Colonic mucosa (tissue), 4 donors: ENCODE measurements at regions not wholly inside any gene's neighbourhood (a gene's known extent, or its start where the extent isn't known, plus 50 kb on each side); places are given as distances from the start of the nearest gene placed in this dataset.

ENCODE experiments used
- DNase-seq: peaks from one replicate; pipeline ENCODE4 v3.0.0-alpha.2; 2020
- H3K27ac ChIP-seq: fragments of 200-600 bp; one replicate; pipeline ENCODE4 v1.8.0; 2021
- H3K27me3 ChIP-seq: fragments of 200-600 bp; one replicate; pipeline ENCODE4 v1.8.0; 2021
- H3K36me3 ChIP-seq: fragments of 200-600 bp; one replicate; pipeline ENCODE4 v1.8.0; 2021
- H3K4me1 ChIP-seq: fragments of 200-600 bp; one replicate; pipeline ENCODE4 v1.8.0; 2021; ENCODE audit warnings: mild to moderate bottlenecking
- H3K4me3 ChIP-seq: fragments of 200-600 bp; one replicate; pipeline ENCODE4 v1.8.0; 2021
- H3K9ac ChIP-seq, 2 donors: one replicate each; pipeline ENCODE4 v1.7.0; 2013; ENCODE audit warnings: control low read depth in 2 of 2, low read depth in 2 of 2, low read length in 2 of 2
- H3K9me3 ChIP-seq: fragments of 200-600 bp; one replicate; pipeline ENCODE4 v1.8.0; 2021
- CTCF ChIP-seq: fragments of 200-600 bp; IDR thresholded peaks from one replicate; pipeline ENCODE4 v1.8.0; 2022; ENCODE audit warnings: antibody characterized with exemption, mild to moderate bottlenecking
- intact Hi-C: fragments of 100-400 bp; cut with DNase I; formaldehyde crosslinking; loops from one replicate; pipeline ENCODE4 v1.14.1; 2022
- donor health status: healthy.
- donor health status: DM: no; HTN: no; CAD: no.
- donor health status: DM: no; HTN: no; CAD: no.

DNA sequence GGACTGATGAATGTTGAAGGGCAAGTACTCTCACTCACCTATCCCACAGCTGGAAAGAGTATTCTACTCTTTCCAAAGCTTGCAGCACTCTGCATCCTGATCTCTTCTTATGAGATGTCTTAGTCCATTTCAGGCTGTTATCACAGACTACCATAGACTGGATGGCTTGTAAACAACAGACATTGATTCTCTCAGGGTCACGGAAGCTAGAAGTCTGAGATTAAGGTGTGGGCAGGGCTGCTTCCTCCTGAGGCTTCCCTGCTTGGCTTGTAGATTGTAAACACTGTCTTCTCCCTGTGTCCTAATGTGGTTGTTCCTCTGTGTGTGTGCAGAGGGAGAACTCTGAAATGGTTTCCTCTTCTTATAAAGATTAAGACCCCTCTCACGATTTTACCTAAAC is 131.2 kb downstream of the MXRA5 start:
- no peak overlapping the region for H3K27ac ChIP-seq
- H3K9ac ChIP-seq: no peak overlapping the region
- no peaks in the 10 kb centered on the region for H3K4me1 ChIP-seq
- no peak overlapping the region for H3K4me3 ChIP-seq
- H3K36me3 ChIP-seq: no peaks in the 10 kb centered on the region
- no peaks in the 10 kb centered on the region for H3K27me3 ChIP-seq
- intact Hi-C loops: no loop called here
- DNase-seq: no peak
- no peak for TF ChIP-seq CTCF
- H3K9me3 ChIP-seq: no peaks in the 10 kb centered on the region

DNA sequence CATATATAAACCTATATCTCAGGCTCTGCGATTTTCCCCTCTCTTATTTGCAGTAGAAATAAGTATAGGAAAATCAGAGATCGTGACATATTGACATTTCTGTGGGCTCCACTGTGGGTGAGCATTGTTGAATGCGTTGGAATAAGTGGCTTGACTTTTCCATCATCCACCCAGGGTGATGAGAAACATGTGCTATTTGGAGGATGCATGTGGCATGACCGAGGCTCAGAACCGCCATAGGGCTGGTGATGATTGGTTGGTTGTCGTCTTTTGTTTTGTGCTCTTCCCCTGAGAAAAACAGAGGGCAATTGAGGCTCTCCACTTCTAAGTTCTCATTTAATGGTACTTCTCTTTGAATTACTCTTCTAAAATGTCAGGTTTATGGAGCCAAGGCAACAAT is 140.1 kb downstream of the MXRA5 start:
- intact Hi-C loops: no loop called here
- no peaks in the 10 kb centered on the region for H3K36me3 ChIP-seq
- no peak overlapping the region for H3K9ac ChIP-seq
- H3K27me3 ChIP-seq: no peaks in the 10 kb centered on the region
- no peak overlapping the region for H3K27ac ChIP-seq
- TF ChIP-seq CTCF: no peak
- no peak overlapping the region for H3K4me3 ChIP-seq
- no peak for DNase-seq
- H3K9me3 ChIP-seq: no peaks in the 10 kb centered on the region
- no peaks in the 10 kb centered on the region for H3K4me1 ChIP-seq

DNA sequence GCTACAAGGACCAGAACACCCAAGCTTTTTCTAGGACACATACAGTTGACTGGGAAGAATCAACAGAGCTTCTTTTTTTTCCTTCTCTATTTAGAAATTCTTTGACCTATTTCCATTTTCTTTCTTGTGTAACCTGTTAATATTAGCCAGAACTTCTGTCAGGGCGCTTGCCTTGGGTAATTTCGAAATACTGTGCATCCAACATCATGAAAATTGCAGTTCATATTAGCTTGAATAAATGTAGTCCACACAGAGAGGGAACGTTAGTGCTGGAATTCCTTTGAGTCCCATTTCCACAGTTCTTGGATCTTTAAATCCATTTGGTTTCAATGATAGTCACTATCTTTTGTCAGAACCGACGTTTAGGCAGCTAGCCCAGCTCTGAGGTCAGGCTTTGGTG is 141.8 kb downstream of the MXRA5 start:
- Histone ChIP-seq H3K36me3 (no peaks in the 10 kb centered on the region), H3K27me3 (no peaks in the 10 kb centered on the region), H3K4me3 (no peak overlapping the region), H3K27ac (no peak overlapping the region), H3K9ac (no peak overlapping the region), H3K9me3 (no peaks in the 10 kb centered on the region), H3K4me1 (no peaks in the 10 kb centered on the region)
- intact Hi-C loops: no loop called here
- no peak for TF ChIP-seq CTCF
- no peak for DNase-seq

DNA sequence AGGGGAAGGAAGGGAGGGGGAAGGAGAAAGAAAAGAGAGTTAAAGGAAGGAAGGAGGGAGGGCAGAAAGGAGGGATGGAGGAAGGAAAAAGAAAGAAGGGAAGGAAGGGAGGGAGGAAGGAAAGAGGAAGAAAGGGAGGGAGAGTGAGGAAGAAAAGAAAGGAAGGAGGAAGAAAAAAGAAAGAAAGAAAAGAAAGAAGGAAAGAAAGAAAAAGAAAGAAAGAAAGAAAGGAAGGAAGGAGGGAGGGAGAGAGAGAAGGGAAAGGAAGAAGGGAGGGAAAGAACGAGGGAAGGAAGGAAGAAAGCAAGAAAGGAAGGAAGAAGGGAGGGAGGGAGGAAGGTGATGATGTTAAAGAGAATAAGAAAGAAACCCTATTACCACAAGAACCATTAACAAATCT is 150.6 kb downstream of the MXRA5 start:
- H3K4me3 ChIP-seq: no peak overlapping the region
- H3K4me1 ChIP-seq: no peaks in the 10 kb centered on the region
- no peaks in the 10 kb centered on the region for H3K9me3 ChIP-seq
- no peak overlapping the region for H3K9ac ChIP-seq
- H3K27ac ChIP-seq: no peak overlapping the region
- DNase-seq: no peak
- no peaks in the 10 kb centered on the region for H3K27me3 ChIP-seq
- intact Hi-C loops: no loop called here
- no peaks in the 10 kb centered on the region for H3K36me3 ChIP-seq
- TF ChIP-seq CTCF: no peak

- Histone ChIP-seq H3K9me3 (no peaks in the 10 kb centered on the region), H3K36me3 (no peaks in the 10 kb centered on the region), H3K27me3 (no peaks in the 10 kb centered on the region), H3K4me1 (no peaks in the 10 kb centered on the region), H3K9ac (no peak overlapping the region), H3K4me3 (no peak overlapping the region), H3K27ac (no peak overlapping the region)
- DNase-seq: no peak
- intact Hi-C loops: no loop called here
- no peak for TF ChIP-seq CTCF
Observed at GRCh38 chrX:3192835-3193234, 151.6 kb downstream of the ARSF start.

GRCh38 chrX:3191796-3192195 is 150.5 kb downstream of the ARSF start:
- Histone ChIP-seq H3K9me3 (no peaks in the 10 kb centered on the region), H3K27ac (no peak overlapping the region), H3K4me1 (no peaks in the 10 kb centered on the region), H3K4me3 (no peak overlapping the region), H3K9ac (no peak overlapping the region), H3K27me3 (no peaks in the 10 kb centered on the region), H3K36me3 (no peaks in the 10 kb centered on the region)
- DNase-seq: no peak
- intact Hi-C loops: no loop called here
- TF ChIP-seq CTCF: no peak
